ENCODE measurements at regions not wholly inside any gene's neighbourhood (a gene's known extent, or its start where the extent isn't known, plus 50 kb on each side); places are given as distances from the start of the nearest gene placed in this dataset.

DNA sequence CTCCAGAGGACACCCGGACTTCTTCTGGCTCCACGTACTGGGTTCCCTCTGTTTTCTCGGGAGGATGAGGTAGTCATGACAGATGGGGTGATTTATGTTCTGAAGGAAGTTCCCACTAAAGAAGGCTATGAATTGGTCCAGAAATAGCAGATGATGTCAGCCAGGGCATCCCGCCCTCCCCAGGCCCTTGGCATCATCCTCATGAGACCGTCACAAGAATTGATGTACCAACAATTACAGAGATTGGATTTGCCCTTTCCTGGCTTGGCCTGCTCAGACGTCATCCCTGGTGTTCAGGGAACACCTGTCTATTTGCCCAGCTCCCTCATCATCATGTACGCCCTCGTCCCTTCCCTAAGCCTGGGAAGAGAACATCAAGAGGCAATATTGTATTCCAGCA, 102.8 kb upstream of the CCL1 start:
- TF ChIP-seq, protein P1, sequence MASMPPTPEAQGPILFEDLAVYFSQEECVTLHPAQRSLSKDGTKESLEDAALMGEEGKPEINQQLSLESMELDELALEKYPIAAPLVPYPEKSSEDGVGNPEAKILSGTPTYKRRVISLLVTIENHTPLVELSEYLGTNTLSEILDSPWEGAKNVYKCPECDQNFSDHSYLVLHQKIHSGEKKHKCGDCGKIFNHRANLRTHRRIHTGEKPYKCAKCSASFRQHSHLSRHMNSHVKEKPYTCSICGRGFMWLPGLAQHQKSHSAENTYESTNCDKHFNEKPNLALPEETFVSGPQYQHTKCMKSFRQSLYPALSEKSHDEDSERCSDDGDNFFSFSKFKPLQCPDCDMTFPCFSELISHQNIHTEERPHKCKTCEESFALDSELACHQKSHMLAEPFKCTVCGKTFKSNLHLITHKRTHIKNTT (CRISPR knock-in tag; IDR thresholded peaks at IDR 0.05), result no peak
- TF ChIP-seq, protein P2, sequence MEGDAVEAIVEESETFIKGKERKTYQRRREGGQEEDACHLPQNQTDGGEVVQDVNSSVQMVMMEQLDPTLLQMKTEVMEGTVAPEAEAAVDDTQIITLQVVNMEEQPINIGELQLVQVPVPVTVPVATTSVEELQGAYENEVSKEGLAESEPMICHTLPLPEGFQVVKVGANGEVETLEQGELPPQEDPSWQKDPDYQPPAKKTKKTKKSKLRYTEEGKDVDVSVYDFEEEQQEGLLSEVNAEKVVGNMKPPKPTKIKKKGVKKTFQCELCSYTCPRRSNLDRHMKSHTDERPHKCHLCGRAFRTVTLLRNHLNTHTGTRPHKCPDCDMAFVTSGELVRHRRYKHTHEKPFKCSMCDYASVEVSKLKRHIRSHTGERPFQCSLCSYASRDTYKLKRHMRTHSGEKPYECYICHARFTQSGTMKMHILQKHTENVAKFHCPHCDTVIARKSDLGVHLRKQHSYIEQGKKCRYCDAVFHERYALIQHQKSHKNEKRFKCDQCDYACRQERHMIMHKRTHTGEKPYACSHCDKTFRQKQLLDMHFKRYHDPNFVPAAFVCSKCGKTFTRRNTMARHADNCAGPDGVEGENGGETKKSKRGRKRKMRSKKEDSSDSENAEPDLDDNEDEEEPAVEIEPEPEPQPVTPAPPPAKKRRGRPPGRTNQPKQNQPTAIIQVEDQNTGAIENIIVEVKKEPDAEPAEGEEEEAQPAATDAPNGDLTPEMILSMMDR (CRISPR knock-in tag; IDR thresholded peaks at IDR 0.05), result no peak
- no peak for TF ChIP-seq ZBTB8A (CRISPR knock-in tag; IDR thresholded peaks at IDR 0.05; ENCODE audit: borderline replicate concordance, low read depth)
- no peak for TF ChIP-seq BCL6 (CRISPR knock-in tag; IDR thresholded peaks at IDR 0.05)
- TF ChIP-seq SOX5 (CRISPR knock-in tag; IDR thresholded peaks at IDR 0.05; ENCODE audit: borderline replicate concordance), result no peak
- no peak for TF ChIP-seq NCOA5 (CRISPR knock-in tag; IDR thresholded peaks at IDR 0.05)
- no peak for TF ChIP-seq CEBPG (CRISPR knock-in tag; IDR thresholded peaks at IDR 0.05)
- TF ChIP-seq, protein P3, sequence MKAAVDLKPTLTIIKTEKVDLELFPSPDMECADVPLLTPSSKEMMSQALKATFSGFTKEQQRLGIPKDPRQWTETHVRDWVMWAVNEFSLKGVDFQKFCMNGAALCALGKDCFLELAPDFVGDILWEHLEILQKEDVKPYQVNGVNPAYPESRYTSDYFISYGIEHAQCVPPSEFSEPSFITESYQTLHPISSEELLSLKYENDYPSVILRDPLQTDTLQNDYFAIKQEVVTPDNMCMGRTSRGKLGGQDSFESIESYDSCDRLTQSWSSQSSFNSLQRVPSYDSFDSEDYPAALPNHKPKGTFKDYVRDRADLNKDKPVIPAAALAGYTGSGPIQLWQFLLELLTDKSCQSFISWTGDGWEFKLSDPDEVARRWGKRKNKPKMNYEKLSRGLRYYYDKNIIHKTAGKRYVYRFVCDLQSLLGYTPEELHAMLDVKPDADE (CRISPR knock-in tag; IDR thresholded peaks at IDR 0.05), result no peak
